Testis (tissue), 2 donors: ENCODE measurements at regions not wholly inside any gene's neighbourhood (a gene's known extent, or its start where the extent isn't known, plus 50 kb on each side); places are given as distances from the start of the nearest gene placed in this dataset.

Experiments used
- POLR2A ChIP-seq: fragments of 450-650 bp; IDR thresholded peaks from one replicate; pipeline ENCODE4 v1.6.1; 2017; ENCODE audit warnings: antibody characterized with exemption, mild to moderate bottlenecking, moderate library complexity
- TF ChIP-seq, protein P1 (sequence below), 3 experiments: fragments of 450-650 bp in 2 of 3; fragments of 200-600 bp in 1 of 3; sonication (generic) in 1 of 3; IDR thresholded peaks; one replicate each; pipeline ENCODE4 v1.5.1; 2016 to 2019; ENCODE audit warnings: antibody characterized with exemption in 3 of 3, mild to moderate bottlenecking in 2 of 3, moderate library complexity in 1 of 3

DNA sequence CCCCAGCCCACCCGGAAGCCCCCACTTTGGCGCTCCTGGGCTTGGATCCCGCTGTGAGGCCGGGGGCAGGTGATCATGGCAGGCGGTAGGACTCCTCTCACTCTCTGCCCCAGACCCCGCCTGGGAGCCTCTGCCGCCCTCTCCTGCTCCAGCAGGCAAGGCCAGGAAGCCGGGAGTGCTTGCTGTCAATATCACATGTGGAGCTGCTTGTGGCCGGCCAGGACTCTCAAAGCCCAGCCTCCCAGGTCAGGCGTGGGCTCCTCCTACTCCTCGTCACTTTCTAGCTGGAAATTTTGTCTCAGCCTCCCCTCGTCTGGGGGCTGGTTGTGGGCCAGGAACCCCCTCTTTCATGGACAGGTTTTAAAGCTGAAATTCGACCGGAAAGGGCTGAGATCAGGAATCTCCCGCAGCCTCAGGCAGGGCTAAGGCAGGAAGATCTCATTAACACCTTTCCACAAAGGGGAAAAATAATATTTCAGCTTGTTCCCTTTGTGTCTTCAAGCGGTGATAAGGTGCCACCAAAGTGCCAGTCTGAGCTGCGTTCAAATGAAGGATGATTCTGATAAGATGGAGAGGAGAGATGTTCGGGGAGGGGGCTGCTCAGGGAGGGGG is 273.6 kb upstream of the PODXL start:
- no peak for TF ChIP-seq POLR2A
- TF ChIP-seq, protein P1, sequence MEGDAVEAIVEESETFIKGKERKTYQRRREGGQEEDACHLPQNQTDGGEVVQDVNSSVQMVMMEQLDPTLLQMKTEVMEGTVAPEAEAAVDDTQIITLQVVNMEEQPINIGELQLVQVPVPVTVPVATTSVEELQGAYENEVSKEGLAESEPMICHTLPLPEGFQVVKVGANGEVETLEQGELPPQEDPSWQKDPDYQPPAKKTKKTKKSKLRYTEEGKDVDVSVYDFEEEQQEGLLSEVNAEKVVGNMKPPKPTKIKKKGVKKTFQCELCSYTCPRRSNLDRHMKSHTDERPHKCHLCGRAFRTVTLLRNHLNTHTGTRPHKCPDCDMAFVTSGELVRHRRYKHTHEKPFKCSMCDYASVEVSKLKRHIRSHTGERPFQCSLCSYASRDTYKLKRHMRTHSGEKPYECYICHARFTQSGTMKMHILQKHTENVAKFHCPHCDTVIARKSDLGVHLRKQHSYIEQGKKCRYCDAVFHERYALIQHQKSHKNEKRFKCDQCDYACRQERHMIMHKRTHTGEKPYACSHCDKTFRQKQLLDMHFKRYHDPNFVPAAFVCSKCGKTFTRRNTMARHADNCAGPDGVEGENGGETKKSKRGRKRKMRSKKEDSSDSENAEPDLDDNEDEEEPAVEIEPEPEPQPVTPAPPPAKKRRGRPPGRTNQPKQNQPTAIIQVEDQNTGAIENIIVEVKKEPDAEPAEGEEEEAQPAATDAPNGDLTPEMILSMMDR (IDR thresholded peaks at IDR 0.05), result no peak
